GM18861 (cell line): ENCODE measurements at regions not wholly inside any gene's neighbourhood (a gene's known extent, or its start where the extent isn't known, plus 50 kb on each side); places are given as distances from the start of the nearest gene placed in this dataset.
"Not testable (repeated sequence)": the region's sequence is repeated elsewhere in the genome, so short reads cannot be mapped to it uniquely, and the experiment has no call there.

Experiments used
- ATAC-seq: cut with Tn5 transposase; IDR thresholded peaks from one replicate; pipeline ENCODE4 v1.9.1; 2021; ENCODE audit not compliant: unreplicated experiment

- not testable (repeated sequence) for ATAC-seq
These were observed 395.2 kb downstream of the HGF start for GRCh38 chr7:81374641-81375040.

GRCh38 chr7:81370822-81371221 is 399.0 kb downstream of the HGF start:
- no peak for ATAC-seq

GRCh38 chr7:81367326-81367931 is 402.4 kb downstream of the HGF start:
- no peak for ATAC-seq

GRCh38 chr7:81366546-81366945 is 403.3 kb downstream of the HGF start:
- ATAC-seq, result no peak

GRCh38 chr7:81361769-81362312 is 408.0 kb downstream of the HGF start:
- ATAC-seq, result no peak

GRCh38 chr7:81355911-81356310 is 413.9 kb downstream of the HGF start:
- ATAC-seq, result no peak

GRCh38 chr7:81349044-81349443 is 420.8 kb downstream of the HGF start:
- ATAC-seq, result no peak

GRCh38 chr7:81339946-81340345 is 421.1 kb upstream of the SEMA3C start:
- no peak for ATAC-seq

- no peak for ATAC-seq
These were observed 414.7 kb upstream of the SEMA3C start for GRCh38 chr7:81333536-81333935.

GRCh38 chr7:81333004-81333403 is 414.2 kb upstream of the SEMA3C start:
- no peak for ATAC-seq

- ATAC-seq, result no peak
These were observed 412.5 kb upstream of the SEMA3C start for GRCh38 chr7:81331061-81332018.

GRCh38 chr7:81330108-81330507 is 411.3 kb upstream of the SEMA3C start:
- no peak for ATAC-seq

GRCh38 chr7:81327468-81328266 is 408.8 kb upstream of the SEMA3C start:
- no peak for ATAC-seq

- ATAC-seq, result no peak
These were observed 403.1 kb upstream of the SEMA3C start for GRCh38 chr7:81321949-81322348.

- ATAC-seq, result no peak
These were observed 398.9 kb upstream of the SEMA3C start for GRCh38 chr7:81317741-81318140.

- ATAC-seq, result no peak
These were observed 389.9 kb upstream of the SEMA3C start for GRCh38 chr7:81308643-81309322.

GRCh38 chr7:81301815-81302214 is 383.0 kb upstream of the SEMA3C start:
- ATAC-seq, result no peak

GRCh38 chr7:81300753-81301152 is 381.9 kb upstream of the SEMA3C start:
- no peak for ATAC-seq

- no peak for ATAC-seq
These were observed 380.9 kb upstream of the SEMA3C start for GRCh38 chr7:81299711-81300110.

GRCh38 chr7:81298951-81299666 is 380.3 kb upstream of the SEMA3C start:
- ATAC-seq, result no peak
